Ovary (tissue), 3 donors: ENCODE measurements at regions not wholly inside any gene's neighbourhood (a gene's known extent, or its start where the extent isn't known, plus 50 kb on each side); places are given as distances from the start of the nearest gene placed in this dataset.

Experiments
- EP300 ChIP-seq: sonication (generic); formaldehyde crosslinking; IDR thresholded peaks from one replicate; pipeline ENCODE4 v1.6.1; 2017; ENCODE audit warnings: antibody characterized with exemption
- TF ChIP-seq, protein P1 (sequence below), 3 donors: fragments of 450-650 bp in 2 of 3; fragments of 200-600 bp in 1 of 3; IDR thresholded peaks; one replicate each; pipeline versions ENCODE4 v1.5.1 to v1.8.0; 2016 to 2022; ENCODE audit warnings: antibody characterized with exemption in 3 of 3, mild to moderate bottlenecking in 1 of 3
- donor health status: DM: no; HTN: no; CAD: no.

DNA sequence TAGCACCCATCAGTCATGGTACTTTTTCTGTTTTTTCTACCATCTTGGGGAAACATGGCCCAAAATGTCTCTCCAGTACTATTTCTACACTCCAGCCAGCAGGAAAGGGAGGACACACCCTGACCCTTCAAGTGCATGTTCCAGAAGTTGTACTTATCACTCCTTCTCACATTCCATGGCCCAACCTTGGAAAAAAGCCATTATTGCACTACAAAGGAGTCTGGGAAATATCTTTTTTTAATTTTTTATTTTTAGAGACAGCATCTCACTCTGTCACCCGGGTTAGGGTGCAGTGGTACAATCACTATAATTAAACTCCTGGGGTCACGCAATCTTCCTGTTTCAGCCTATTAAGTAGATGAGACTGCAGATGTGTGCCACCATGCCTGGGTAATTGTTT lies 100.0 kb upstream of the PPP2R3A start:
- TF ChIP-seq, protein P1, sequence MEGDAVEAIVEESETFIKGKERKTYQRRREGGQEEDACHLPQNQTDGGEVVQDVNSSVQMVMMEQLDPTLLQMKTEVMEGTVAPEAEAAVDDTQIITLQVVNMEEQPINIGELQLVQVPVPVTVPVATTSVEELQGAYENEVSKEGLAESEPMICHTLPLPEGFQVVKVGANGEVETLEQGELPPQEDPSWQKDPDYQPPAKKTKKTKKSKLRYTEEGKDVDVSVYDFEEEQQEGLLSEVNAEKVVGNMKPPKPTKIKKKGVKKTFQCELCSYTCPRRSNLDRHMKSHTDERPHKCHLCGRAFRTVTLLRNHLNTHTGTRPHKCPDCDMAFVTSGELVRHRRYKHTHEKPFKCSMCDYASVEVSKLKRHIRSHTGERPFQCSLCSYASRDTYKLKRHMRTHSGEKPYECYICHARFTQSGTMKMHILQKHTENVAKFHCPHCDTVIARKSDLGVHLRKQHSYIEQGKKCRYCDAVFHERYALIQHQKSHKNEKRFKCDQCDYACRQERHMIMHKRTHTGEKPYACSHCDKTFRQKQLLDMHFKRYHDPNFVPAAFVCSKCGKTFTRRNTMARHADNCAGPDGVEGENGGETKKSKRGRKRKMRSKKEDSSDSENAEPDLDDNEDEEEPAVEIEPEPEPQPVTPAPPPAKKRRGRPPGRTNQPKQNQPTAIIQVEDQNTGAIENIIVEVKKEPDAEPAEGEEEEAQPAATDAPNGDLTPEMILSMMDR (IDR thresholded peaks at IDR 0.05) = no peak
- TF ChIP-seq EP300 = no peak
